ENCODE measurements at regions not wholly inside any gene's neighbourhood (a gene's known extent, or its start where the extent isn't known, plus 50 kb on each side); places are given as distances from the start of the nearest gene placed in this dataset.
"Not testable (repeated sequence)": the region's sequence is repeated elsewhere in the genome, so short reads cannot be mapped to it uniquely, and the experiment has no call there.

DNA sequence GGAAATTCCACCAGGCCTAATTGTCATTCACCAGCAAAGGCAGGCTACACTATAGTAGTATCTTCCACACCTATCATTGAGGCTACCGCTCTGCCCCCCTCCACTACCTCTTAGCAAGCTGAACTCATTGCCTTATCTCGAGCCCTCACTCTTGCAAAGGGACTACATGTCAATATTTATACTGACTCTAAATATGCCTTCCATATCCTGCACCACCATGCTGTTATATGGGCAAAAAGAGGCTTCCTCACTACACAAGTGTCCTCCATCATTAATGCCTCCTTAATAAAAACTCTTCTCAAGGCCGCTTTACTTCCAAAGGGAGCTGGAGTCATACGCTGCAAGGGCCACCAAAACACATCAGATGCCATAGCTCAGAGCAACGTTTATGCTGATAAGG is 127.2 kb upstream of the TRIM24 start:
- CTCF ChIA-PET; FAIRE-seq; H3K27ac ChIP-seq; DNase-seq (ENCODE audit: low read depth in 1 of 2, low spot score in 1 of 2); H3K4me1 ChIP-seq; H3K9me3 ChIP-seq; H3K4me2 ChIP-seq; POLR2A ChIA-PET; H3K4me3 ChIP-seq; ATAC-seq: not testable (repeated sequence)
- WGBS (ENCODE audit: missing lambda C conversion rate): 48% methylated on average over 5 of the region's 5 CpGs

DNA sequence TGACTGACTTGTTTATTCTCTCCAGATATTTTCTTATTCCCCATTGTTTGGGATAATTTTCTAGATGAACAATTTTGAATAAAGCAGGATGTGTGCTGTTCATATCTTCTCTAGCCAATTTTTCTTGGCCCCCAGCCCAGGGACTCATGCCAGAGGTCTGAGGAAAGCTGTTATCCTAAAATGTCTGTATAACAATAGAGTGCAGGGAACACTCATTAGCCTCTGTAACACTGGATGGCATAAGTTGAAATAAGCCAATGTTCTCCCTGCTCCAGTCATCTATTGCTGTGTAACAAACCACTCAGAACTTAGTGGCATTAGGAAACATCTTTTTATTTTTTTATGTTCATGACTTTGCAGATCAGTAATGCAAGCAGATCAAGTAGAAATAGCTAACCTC is 121.7 kb upstream of the TRIM24 start:
- no peak for DNase-seq (ENCODE audit: low read depth in 1 of 2, low spot score in 1 of 2)
- POLR2A ChIA-PET: interaction anchor here (0.6 kb wide), 1 partner anchor 464 kb away, joined by 3 read pairs; no protein-coding TSS in a partner anchor
- TF ChIP-seq RARB (CRISPR knock-in tag; IDR thresholded peaks at IDR 0.05) (no peak), EP300 (IDR thresholded peaks at IDR 0.05) (no peak), NFE2L2 (conservative IDR thresholded peaks at IDR 0.05; ENCODE audit: low read length) (no peak), POLR2A (IDR thresholded peaks at IDR 0.05; ENCODE audit: low read length) (no peak)
- H3K4me1 ChIP-seq: no peaks in the 10 kb centered on the region
- CTCF ChIA-PET: no interaction called here
- no peak overlapping the region for H3K27ac ChIP-seq
- FAIRE-seq: no peak
- H3K4me3 ChIP-seq: no peak overlapping the region
- no peak for ATAC-seq
- H3K9me3 ChIP-seq: peaks cover 3% of the 10 kb centered on the region; the same call in 1 of the 3 replicates
- no peak overlapping the region for H3K4me2 ChIP-seq

DNA sequence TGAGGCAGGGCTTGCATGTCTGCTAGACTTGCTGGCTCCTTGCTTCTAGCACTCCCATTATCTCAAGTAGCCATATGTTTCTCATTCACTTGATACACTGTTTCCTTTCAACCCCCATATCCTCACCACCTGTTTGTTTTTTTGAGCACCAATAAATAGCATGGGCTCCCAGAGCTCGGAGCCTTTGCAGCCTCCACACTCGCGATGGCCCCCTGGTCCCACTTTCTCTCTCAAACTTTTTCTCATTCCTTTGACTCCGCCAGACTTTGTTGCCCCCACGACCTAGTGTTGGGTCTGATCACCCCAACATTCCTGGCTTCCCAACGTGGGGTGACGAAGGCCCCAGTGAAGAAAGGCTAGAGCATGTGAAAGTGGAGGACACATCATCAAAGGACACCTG is 120.8 kb upstream of the TRIM24 start:
- H3K4me3 ChIP-seq; H3K4me2 ChIP-seq; H3K27ac ChIP-seq; POLR2A ChIA-PET; CTCF ChIA-PET; FAIRE-seq; H3K4me1 ChIP-seq; H3K9me3 ChIP-seq; ATAC-seq; DNase-seq (ENCODE audit: low read depth in 1 of 2, low spot score in 1 of 2): not testable (repeated sequence)
- WGBS (ENCODE audit: missing lambda C conversion rate): 37% methylated on average over 7 of the region's 7 CpGs

DNA sequence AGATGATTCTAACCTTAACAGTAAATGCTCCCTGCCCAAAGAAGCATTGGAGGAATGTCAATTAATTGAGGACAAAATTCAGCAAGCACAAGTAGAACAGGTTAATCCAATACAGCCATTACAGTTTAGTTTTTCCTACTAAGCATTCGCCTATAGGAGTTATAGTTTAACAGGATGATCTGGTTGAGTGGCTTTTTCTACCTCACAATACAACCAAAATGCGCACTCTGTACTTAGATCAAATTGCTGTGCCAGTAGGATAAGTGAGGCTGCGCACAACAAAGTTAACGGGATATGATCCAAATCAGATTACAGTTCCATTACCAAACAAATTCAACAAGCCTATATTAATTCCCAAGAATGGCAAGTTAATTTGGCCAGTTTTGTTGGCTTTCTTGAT is 117.1 kb upstream of the TRIM24 start:
- DNase-seq (ENCODE audit: low read depth in 1 of 2, low spot score in 1 of 2) (no peak), FAIRE-seq (no peak), ATAC-seq (no peak)
- Histone ChIP-seq H3K4me3 (no peak overlapping the region), H3K4me2 (no peak overlapping the region), H3K4me1 (no peaks in the 10 kb centered on the region), H3K9me3 (no peaks in the 10 kb centered on the region), H3K27ac (no peak overlapping the region)
- POLR2A ChIA-PET: no interaction called here
- no peak for TF ChIP-seq TFCP2L1 (CRISPR knock-in tag; IDR thresholded peaks at IDR 0.05)
- no peak for TF ChIP-seq CBX8 (IDR thresholded peaks at IDR 0.05)
- TF ChIP-seq POLR2AphosphoS2 (conservative IDR thresholded peaks at IDR 0.05; ENCODE audit: low read length): no peak
- no peak for TF ChIP-seq MAZ (IDR thresholded peaks at IDR 0.05; ENCODE audit: borderline replicate concordance, low read depth, low read length)
- no peak for TF ChIP-seq RCOR1 (IDR thresholded peaks at IDR 0.05; ENCODE audit: low read depth, low read length)
- TF ChIP-seq NPAS2 (CRISPR knock-in tag; IDR thresholded peaks at IDR 0.05; ENCODE audit: borderline replicate concordance): no peak
- TF ChIP-seq PHF8 (IDR thresholded peaks at IDR 0.05; ENCODE audit: borderline replicate concordance, low read depth): no peak
- TF ChIP-seq, protein P1, sequence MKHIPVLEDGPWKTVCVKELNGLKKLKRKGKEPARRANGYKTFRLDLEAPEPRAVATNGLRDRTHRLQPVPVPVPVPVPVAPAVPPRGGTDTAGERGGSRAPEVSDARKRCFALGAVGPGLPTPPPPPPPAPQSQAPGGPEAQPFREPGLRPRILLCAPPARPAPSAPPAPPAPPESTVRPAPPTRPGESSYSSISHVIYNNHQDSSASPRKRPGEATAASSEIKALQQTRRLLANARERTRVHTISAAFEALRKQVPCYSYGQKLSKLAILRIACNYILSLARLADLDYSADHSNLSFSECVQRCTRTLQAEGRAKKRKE (CRISPR knock-in tag; IDR thresholded peaks at IDR 0.05; ENCODE audit: low read depth): no peak
- TF ChIP-seq HEYL (CRISPR knock-in tag; IDR thresholded peaks at IDR 0.05): no peak
- no peak for TF ChIP-seq CEBPB (IDR thresholded peaks at IDR 0.05)
- no peak for TF ChIP-seq CHD4 (IDR thresholded peaks at IDR 0.05; ENCODE audit: borderline replicate concordance)
- TF ChIP-seq NR3C1 (IDR thresholded peaks at IDR 0.05): no peak
- no peak for TF ChIP-seq TP53 (CRISPR knock-in tag; IDR thresholded peaks at IDR 0.05)
- TF ChIP-seq ZC3H11A (IDR thresholded peaks at IDR 0.05): no peak
- no peak for TF ChIP-seq MAFK (IDR thresholded peaks at IDR 0.05; ENCODE audit: partially characterized antibody)
- no peak for TF ChIP-seq ESRRA (IDR thresholded peaks at IDR 0.05; ENCODE audit: borderline replicate concordance, low read length)
- TF ChIP-seq ZNF302 (CRISPR knock-in tag; IDR thresholded peaks at IDR 0.05): no peak
- TF ChIP-seq, protein P2, sequence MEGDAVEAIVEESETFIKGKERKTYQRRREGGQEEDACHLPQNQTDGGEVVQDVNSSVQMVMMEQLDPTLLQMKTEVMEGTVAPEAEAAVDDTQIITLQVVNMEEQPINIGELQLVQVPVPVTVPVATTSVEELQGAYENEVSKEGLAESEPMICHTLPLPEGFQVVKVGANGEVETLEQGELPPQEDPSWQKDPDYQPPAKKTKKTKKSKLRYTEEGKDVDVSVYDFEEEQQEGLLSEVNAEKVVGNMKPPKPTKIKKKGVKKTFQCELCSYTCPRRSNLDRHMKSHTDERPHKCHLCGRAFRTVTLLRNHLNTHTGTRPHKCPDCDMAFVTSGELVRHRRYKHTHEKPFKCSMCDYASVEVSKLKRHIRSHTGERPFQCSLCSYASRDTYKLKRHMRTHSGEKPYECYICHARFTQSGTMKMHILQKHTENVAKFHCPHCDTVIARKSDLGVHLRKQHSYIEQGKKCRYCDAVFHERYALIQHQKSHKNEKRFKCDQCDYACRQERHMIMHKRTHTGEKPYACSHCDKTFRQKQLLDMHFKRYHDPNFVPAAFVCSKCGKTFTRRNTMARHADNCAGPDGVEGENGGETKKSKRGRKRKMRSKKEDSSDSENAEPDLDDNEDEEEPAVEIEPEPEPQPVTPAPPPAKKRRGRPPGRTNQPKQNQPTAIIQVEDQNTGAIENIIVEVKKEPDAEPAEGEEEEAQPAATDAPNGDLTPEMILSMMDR (IDR thresholded peaks at IDR 0.05): no peak
- no peak for TF ChIP-seq HOXB13 (CRISPR knock-in tag; IDR thresholded peaks at IDR 0.05; ENCODE audit: low read depth)
- CTCF ChIA-PET: no interaction called here
- 67% methylated on average over 4 of the region's 4 CpGs for WGBS (ENCODE audit: missing lambda C conversion rate)
